ENCODE measurements at regions not wholly inside any gene's neighbourhood (a gene's known extent, or its start where the extent isn't known, plus 50 kb on each side); places are given as distances from the start of the nearest gene placed in this dataset.
"Not testable (repeated sequence)": the region's sequence is repeated elsewhere in the genome, so short reads cannot be mapped to it uniquely, and the experiment has no call there.

DNA sequence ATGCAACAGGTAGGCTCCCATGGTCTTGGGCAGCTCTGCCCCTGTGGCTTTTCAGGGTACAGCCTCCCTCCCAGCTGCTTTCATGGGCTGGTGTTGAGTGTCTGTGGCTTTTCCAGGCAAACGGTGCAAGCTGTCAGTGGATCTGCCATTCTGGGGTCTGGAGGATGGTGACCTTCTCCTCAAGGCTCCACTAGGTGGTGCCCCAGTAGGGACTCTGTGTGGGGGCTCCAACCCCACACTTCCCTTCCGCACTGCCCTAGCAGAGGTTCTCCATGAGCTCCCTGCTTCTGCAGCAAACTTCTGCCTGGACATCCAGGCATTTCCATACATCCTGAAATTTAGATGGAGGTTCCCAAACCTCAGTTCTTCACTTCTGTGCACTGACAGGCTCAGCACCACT lies 229.8 kb upstream of the TNC start:
- not testable (repeated sequence) for TF ChIP-seq FOXM1 (IDR thresholded peaks at IDR 0.05; ENCODE audit: borderline replicate concordance, low read depth); CREB1 (IDR thresholded peaks at IDR 0.05; ENCODE audit: low read depth); CEBPB (IDR thresholded peaks at IDR 0.05); TCF12 (IDR thresholded peaks at IDR 0.05; ENCODE audit: low read depth); EP300 (IDR thresholded peaks at IDR 0.05; ENCODE audit: borderline replicate concordance); ZBTB7A (IDR thresholded peaks at IDR 0.05; ENCODE audit: low read depth); YY1 (IDR thresholded peaks at IDR 0.05; ENCODE audit: low read depth); NFIC (IDR thresholded peaks at IDR 0.05); TAF1 (IDR thresholded peaks at IDR 0.05; ENCODE audit: low read depth)
- TF ChIP-seq, protein P1, sequence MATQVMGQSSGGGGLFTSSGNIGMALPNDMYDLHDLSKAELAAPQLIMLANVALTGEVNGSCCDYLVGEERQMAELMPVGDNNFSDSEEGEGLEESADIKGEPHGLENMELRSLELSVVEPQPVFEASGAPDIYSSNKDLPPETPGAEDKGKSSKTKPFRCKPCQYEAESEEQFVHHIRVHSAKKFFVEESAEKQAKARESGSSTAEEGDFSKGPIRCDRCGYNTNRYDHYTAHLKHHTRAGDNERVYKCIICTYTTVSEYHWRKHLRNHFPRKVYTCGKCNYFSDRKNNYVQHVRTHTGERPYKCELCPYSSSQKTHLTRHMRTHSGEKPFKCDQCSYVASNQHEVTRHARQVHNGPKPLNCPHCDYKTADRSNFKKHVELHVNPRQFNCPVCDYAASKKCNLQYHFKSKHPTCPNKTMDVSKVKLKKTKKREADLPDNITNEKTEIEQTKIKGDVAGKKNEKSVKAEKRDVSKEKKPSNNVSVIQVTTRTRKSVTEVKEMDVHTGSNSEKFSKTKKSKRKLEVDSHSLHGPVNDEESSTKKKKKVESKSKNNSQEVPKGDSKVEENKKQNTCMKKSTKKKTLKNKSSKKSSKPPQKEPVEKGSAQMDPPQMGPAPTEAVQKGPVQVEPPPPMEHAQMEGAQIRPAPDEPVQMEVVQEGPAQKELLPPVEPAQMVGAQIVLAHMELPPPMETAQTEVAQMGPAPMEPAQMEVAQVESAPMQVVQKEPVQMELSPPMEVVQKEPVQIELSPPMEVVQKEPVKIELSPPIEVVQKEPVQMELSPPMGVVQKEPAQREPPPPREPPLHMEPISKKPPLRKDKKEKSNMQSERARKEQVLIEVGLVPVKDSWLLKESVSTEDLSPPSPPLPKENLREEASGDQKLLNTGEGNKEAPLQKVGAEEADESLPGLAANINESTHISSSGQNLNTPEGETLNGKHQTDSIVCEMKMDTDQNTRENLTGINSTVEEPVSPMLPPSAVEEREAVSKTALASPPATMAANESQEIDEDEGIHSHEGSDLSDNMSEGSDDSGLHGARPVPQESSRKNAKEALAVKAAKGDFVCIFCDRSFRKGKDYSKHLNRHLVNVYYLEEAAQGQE (IDR thresholded peaks at IDR 0.05; ENCODE audit: low read depth): not testable (repeated sequence)
